A673 (cell line): ENCODE measurements at regions not wholly inside any gene's neighbourhood (a gene's known extent, or its start where the extent isn't known, plus 50 kb on each side); places are given as distances from the start of the nearest gene placed in this dataset.

ENCODE experiments used
- BruUV-seq: library from RNA; stranded (reverse); fragments of 400-500 nt; replicated peaks from 2 replicates; lab custom pipeline; 2021; lab: Mats Ljungman, UMichigan
- CTCF ChIA-PET: fragments of 300-600 bp; sonication (Branson Sonifier 250); formaldehyde crosslinking; loops from one replicate; lab custom pipeline; 2022; ENCODE audit warnings: antibody characterized with exemption; lab: Charles Lee
- POLR2A ChIA-PET: fragments of 300-600 bp; sonication (Branson Sonifier 250); formaldehyde crosslinking; loops from one replicate; lab custom pipeline; 2022; ENCODE audit warnings: antibody characterized with exemption; ENCODE audit not compliant: low non-redundant PET; lab: Charles Lee
- DNase-seq: peaks from one replicate; pipeline ENCODE4 v3.0.0-alpha.2; 2015; ENCODE audit warnings: low spot score
- H3K27ac ChIP-seq: fragments of 200-600 bp; sonication (generic); 2 replicates; pipeline ENCODE4 v1.5.1; 2016; ENCODE audit warnings: mixed run types, low read depth, mild to moderate bottlenecking, mixed read lengths, antibody characterized with exemption, low read length; ENCODE audit not compliant: poor library complexity, severe bottlenecking
- H3K27me3 ChIP-seq: fragments of 200-600 bp; sonication (generic); replicated peaks from 2 replicates; pipeline ENCODE4 v1.6.1; 2017; ENCODE audit warnings: mixed run types, low read depth, mild to moderate bottlenecking, mixed read lengths, antibody characterized with exemption, low read length; ENCODE audit not compliant: insufficient read depth, poor library complexity
- H3K36me3 ChIP-seq: fragments of 200-600 bp; sonication (generic); 2 replicates; pipeline ENCODE4 v1.6.1; 2016; ENCODE audit warnings: mixed run types, mild to moderate bottlenecking, mixed read lengths, antibody characterized with exemption, low read length; ENCODE audit not compliant: insufficient read depth, poor library complexity, severe bottlenecking
- H3K4me1 ChIP-seq: fragments of 200-600 bp; sonication (generic); 2 replicates; pipeline ENCODE4 v1.6.1; 2017; ENCODE audit warnings: mixed run types, mild to moderate bottlenecking, mixed read lengths, antibody characterized with exemption, low read length; ENCODE audit not compliant: insufficient read depth, poor library complexity, severe bottlenecking
- H3K4me3 ChIP-seq: fragments of 200-600 bp; sonication (generic); 2 replicates; pipeline ENCODE4 v1.5.1; 2016; ENCODE audit warnings: low read depth, mixed run types, mild to moderate bottlenecking, mixed read lengths, low read length; ENCODE audit not compliant: poor library complexity, severe bottlenecking
- H3K9me3 ChIP-seq: fragments of 200-600 bp; sonication (generic); 2 replicates; pipeline ENCODE4 v1.6.1; 2016; ENCODE audit warnings: mixed run types, low read depth, mild to moderate bottlenecking, mixed read lengths, antibody characterized with exemption, low read length; ENCODE audit not compliant: poor library complexity, severe bottlenecking
- CTCF ChIP-seq: fragments of 300-800, 200-600 bp; sonication (generic); conservative IDR thresholded peaks from 2 replicates; pipeline ENCODE4 v1.5.1; 2017; ENCODE audit warnings: low read depth, mild to moderate bottlenecking, antibody characterized with exemption, low read length, moderate library complexity, mixed read lengths
- EZH2 ChIP-seq: fragments of 200-600 bp; sonication (generic); IDR thresholded peaks from 2 replicates; pipeline ENCODE4 v1.6.1; 2017; ENCODE audit warnings: borderline replicate concordance, low read depth, mild to moderate bottlenecking, mixed read lengths, antibody characterized with exemption, low read length; ENCODE audit not compliant: poor library complexity, severe bottlenecking
- intact Hi-C: fragments of 100-400 bp; cut with micrococcal nuclease; formaldehyde crosslinking; loops from one replicate; pipeline ENCODE4 v1.10.0; 2022; ENCODE audit not compliant: unreplicated experiment

- no peaks in the 10 kb centered on the region for H3K9me3 ChIP-seq
- DNase-seq, result no peak
- no peaks in the 10 kb centered on the region for H3K36me3 ChIP-seq
- no peak overlapping the region for H3K4me3 ChIP-seq
- no TSS peak for BruUV-seq
- H3K27ac ChIP-seq, result no peak overlapping the region
- TF ChIP-seq CTCF (no peak), EZH2 (no peak)
- POLR2A ChIA-PET, result no interaction called here
- no peaks in the 10 kb centered on the region for H3K27me3 ChIP-seq
- H3K4me1 ChIP-seq, result no peaks in the 10 kb centered on the region
- intact Hi-C loops, result no loop called here
- CTCF ChIA-PET, result no interaction called here
These were observed 1118.5 kb downstream of the TSN start for GRCh38 chr2:122873951-122874350.

GRCh38 chr2:122875091-122875865, 1119.8 kb downstream of the TSN start:
- no peak overlapping the region for H3K4me3 ChIP-seq
- H3K4me1 ChIP-seq, result no peaks in the 10 kb centered on the region
- ChIA-PET CTCF (no interaction called here), POLR2A (no interaction called here)
- BruUV-seq, result no TSS peak
- H3K36me3 ChIP-seq, result no peaks in the 10 kb centered on the region
- no peaks in the 10 kb centered on the region for H3K27me3 ChIP-seq
- no peak for DNase-seq
- TF ChIP-seq EZH2 (no peak), CTCF (no peak)
- H3K9me3 ChIP-seq, result no peaks in the 10 kb centered on the region
- intact Hi-C loops, result no loop called here
- H3K27ac ChIP-seq, result no peak overlapping the region

GRCh38 chr2:122883849-122884248, 1128.4 kb downstream of the TSN start:
- ChIA-PET CTCF (no interaction called here), POLR2A (no interaction called here)
- Histone ChIP-seq H3K4me3 (no peak overlapping the region), H3K27ac (no peak overlapping the region), H3K27me3 (no peaks in the 10 kb centered on the region), H3K36me3 (no peaks in the 10 kb centered on the region), H3K4me1 (no peaks in the 10 kb centered on the region), H3K9me3 (no peaks in the 10 kb centered on the region)
- BruUV-seq, result no TSS peak
- TF ChIP-seq EZH2 (no peak), CTCF (no peak)
- DNase-seq, result no peak
- intact Hi-C loops, result no loop called here
